Middle frontal gyrus (tissue), 1 donor: ENCODE measurements at regions not wholly inside any gene's neighbourhood (a gene's known extent, or its start where the extent isn't known, plus 50 kb on each side); places are given as distances from the start of the nearest gene placed in this dataset.
"Not testable (repeated sequence)": the region's sequence is repeated elsewhere in the genome, so short reads cannot be mapped to it uniquely, and the experiment has no call there.

Source experiments
- DNase-seq: peaks from one replicate; pipeline ENCODE4 v3.0.0-alpha.2; 2015; ENCODE audit warnings: low spot score; ENCODE audit errors: extremely low spot score

DNA sequence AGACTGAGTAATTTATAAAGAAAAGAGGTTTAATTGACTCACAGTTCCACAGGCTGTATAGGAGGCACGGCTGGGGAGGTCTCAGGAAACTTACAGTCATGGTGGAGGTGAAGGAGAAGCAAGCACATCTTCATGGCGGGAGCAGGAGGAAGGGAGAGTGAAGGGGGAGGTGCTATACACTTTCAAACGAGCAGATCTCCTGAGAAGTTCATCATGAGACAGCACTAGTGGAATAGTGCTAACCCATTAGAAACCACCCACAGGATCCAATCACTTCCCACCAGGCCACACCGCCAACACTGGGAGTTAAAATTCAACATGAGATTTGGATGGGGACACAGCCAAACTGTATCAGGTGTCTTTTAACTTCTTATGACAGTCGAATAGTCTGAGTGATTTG is 1459.3 kb upstream of the ACO1 start:
- no peak for DNase-seq

- no peak for DNase-seq
These were observed 1458.8 kb upstream of the ACO1 start for GRCh38 chr9:30925635-30926034.

DNA sequence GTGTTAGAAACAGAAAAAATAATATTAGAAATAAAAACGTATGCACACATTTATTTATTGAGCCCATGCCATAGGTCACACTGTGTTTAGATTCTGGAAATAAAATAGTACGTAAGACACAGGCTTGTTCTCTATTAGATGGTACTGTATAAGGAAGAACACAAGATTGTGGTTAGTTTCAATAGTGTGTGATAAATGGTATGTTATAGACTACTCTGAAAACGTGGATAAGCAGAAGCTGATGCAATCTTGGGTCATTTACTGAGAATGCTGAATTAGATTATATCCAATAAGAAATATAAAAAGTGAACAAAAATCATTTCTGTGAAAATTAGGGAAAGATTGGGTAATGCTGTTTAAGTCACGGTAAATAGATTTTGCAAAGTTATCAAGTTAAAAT is 1456.4 kb upstream of the ACO1 start:
- no peak for DNase-seq

- no peak for DNase-seq
These were observed 1452.2 kb upstream of the ACO1 start for GRCh38 chr9:30932226-30932625.

DNA sequence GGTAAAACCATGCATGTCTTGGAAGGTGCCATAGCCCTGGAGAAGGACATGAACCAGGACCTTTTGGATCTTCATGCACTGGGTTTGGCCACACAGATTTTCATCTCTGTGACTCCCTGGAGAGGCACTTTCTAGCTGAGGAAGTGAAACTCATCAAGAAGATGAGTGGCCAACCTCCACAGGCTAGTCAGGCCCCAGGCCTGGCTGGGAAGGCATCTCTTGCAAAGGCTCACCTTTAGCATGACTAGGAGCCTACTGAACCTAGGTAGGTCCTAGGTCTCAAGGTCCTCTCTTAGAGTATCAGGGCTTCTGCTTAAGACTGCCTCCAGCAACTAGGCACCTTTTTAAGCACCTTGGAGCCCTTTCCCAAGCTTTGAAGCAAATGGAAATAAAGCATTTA is 1448.7 kb upstream of the ACO1 start:
- no peak for DNase-seq

GRCh38 chr9:30937106-30937505 is 1447.3 kb upstream of the ACO1 start:
- no peak for DNase-seq

DNA sequence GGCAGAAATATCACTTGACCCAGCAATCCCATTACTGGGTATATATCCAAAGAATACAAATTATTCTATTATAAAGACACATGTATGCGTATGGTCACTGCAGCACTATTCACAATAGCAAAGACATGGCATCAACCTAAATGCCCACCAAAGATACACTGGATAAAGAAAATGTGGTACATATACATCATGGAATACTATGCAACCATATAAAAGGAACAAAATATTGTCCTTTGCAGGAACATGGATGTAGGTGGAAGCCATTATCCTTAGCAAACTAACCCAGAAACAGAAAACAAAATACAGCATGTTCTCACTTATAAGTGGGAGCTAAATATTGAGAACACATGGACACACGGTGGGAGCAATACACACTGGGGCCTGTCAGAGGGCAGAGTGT is 1441.6 kb upstream of the ACO1 start:
- not testable (repeated sequence) for DNase-seq

DNA sequence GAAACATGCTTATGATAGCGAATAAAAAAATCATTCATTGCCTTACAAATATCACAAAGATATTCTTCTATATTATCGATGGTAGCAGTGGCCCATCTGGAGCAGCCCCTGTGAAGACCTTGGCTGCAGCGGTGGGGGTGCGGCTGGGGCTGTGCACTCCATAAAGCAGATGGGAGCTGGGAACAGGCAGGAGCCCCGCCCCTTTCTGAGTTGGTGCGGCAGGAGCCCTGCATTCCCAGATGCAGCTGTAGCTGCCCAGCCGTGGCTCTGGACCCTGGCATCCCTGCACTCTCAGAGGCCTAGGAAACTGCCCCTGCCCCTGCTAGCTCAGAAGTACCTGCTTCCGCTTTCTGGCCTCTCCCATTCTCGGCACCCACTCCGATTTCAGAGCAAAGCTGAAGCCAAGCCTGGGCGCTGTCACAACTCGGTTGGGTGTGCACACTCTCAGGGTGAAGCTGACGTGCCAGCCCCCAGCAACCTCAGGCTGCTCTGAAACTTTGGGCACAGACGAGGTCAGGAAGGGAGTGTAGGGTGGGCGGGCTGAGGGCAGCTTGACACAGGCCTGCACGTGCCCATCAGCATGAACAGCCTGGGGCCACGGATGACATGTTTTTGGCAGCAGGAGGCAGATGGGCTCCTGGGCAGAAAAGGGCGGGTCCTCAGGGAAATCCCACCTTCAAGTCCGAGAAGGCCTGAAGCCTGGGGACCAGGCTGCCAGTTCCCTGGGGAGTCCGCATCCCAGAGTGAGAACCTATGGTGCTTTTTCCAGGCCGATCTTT is 1440.8 kb upstream of the ACO1 start:
- DNase-seq: no peak

- DNase-seq: no peak
These were observed 1440.2 kb upstream of the ACO1 start for GRCh38 chr9:30944225-30944569.

DNA sequence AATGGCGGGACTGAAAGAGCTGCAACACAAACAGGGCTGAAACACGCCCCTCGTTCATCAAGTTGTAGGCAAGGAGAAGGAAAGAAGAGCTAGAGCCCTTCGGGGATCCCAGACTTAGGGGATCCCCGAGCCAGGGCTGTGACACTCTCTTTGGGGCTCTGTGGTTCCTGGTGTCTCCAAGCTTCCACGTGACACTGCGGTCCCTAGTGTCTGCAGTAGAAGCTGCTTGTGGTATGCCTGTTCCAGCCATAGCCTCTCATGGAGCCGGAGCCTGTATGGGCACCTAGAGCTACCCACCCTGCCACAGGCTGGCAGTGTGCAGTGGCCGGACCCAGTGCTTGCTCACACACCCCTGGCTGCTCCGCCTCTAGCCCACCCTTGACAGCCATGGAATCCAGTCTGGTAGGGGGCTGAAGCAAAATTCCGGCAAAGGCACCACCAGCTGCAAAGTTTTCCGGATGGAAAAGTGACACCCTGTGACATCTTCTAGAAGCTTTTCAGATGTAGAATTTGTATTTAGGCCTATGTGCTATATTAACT is 1439.6 kb upstream of the ACO1 start:
- DNase-seq: no peak

DNA sequence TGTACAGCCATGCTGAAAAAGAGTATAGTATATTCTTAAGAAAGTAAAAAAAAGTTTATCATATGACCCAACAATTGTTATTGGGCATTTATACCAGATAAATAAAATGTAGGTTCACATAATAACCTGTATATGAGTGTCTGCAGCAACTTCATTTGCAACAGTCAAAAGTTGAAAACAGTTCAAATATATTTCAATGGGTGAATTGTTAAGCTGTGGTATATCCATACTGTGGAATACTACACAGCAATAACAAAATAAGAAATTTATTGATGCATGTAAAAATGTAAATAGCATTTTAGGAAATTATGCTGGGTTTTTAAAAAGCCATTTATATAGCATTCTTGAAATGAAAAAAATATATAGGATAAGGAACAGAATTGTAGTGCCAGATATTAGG is 1420.1 kb upstream of the ACO1 start:
- DNase-seq: no peak

- no peak for DNase-seq
These were observed 1417.0 kb upstream of the ACO1 start for GRCh38 chr9:30967476-30967875.

GRCh38 chr9:30970186-30970585 is 1414.3 kb upstream of the ACO1 start:
- no peak for DNase-seq

- DNase-seq: no peak
These were observed 1413.6 kb upstream of the ACO1 start for GRCh38 chr9:30970812-30971211.

- no peak for DNase-seq
These were observed 1411.8 kb upstream of the ACO1 start for GRCh38 chr9:30972654-30973053.

DNA sequence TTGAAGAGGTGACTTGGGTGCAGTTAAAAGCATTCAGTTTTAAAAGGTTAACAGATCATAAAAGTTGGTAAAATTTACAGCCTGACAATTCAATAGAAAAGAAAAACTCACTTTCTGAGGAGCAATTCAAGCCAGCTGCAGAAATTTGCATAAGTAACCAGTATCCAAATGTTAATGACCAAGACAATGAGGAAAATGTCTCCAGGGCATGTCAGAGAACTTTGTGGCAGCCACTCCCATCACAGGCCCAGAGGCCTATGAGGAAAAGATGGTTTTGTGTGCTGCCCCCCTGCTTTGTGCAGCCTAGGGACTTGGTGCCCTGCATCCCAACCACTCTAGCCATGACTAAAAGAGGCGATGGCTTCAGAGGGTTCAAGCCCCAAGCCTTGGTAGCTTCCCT is 1406.5 kb upstream of the ACO1 start:
- DNase-seq: no peak

- no peak for DNase-seq
These were observed 1402.1 kb upstream of the ACO1 start for GRCh38 chr9:30982301-30982700.

- no peak for DNase-seq
These were observed 1388.3 kb upstream of the ACO1 start for GRCh38 chr9:30995956-30996738.

DNA sequence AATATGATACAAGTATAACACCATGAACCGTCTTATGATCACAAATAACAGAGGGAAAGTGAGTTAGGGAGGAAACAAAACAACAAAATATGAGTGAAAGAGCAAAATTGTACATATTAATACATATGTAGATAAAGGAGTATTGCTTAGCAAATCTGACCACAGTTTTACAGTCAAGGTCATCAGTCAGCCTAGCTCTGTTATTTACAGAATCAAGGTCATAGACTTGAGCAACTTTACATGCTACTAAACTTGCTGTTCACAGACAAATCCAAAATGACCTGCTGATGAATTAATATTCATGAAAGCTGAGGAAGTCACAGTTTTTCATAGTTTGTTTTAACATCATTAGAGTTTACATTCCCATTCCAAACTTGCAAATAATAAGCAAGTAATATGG is 1387.7 kb upstream of the ACO1 start:
- DNase-seq: no peak

DNA sequence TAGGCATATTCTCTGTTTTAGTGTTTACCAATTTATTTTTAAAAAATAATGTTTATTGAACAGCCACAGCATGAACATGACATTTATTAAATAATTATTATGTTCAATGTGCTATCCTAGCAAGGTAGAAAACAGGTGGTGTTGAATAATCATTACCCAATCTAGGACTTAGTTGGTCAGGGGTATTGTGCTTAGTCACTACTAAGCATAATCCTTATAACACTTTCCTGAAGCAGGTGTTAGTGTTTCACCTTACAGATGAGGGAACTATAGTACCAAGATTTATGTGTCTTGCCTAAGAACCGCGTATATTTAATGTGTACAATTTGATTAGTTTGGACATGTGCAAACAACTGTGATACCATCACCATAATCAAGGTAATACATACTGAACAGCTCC is 1387.2 kb upstream of the ACO1 start:
- no peak for DNase-seq

- DNase-seq: no peak
These were observed 1379.3 kb upstream of the ACO1 start for GRCh38 chr9:31005086-31005665.

- no peak for DNase-seq
These were observed 1371.1 kb upstream of the ACO1 start for GRCh38 chr9:31013371-31013770.
